ENCODE measurements at regions not wholly inside any gene's neighbourhood (a gene's known extent, or its start where the extent isn't known, plus 50 kb on each side); places are given as distances from the start of the nearest gene placed in this dataset.

DNA sequence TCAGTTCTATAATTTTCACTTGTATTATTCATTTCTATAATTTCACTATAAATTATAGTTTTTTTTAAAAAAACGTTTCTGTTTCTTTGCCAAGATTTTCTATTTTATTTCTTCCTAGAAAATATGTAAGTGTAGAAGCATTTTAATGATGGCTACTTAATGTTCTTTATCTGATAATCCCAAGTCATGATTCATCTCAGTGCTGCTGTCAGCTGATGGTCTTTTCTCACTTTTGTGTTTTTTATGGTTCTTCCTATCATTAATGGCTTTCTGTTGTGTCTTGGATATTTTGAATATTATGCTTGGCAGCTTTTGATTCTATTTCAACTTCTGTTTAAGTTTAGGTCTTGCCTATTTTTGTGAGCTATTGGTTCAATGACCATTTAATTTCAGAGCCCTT lies 268.6 kb downstream of the BAMBI start:
- H3K27me3 ChIP-seq (replicated peaks; ENCODE audit: insufficient read depth, low read depth, low read length, poor library complexity) = no peaks in the 10 kb centered on the region
- peaks cover 18% of the 10 kb centered on the region for H3K4me1 ChIP-seq (ENCODE audit: insufficient read depth, low read length, poor library complexity, severe bottlenecking)
- no peak overlapping the region for H3K27ac ChIP-seq (ENCODE audit: low read depth, low read length, poor library complexity, severe bottlenecking)
- no peaks in the 10 kb centered on the region for H3K36me3 ChIP-seq (ENCODE audit: insufficient read depth, low read length, poor library complexity, severe bottlenecking)
- no peak overlapping the region for H3K4me3 ChIP-seq (ENCODE audit: low read depth, low read length, poor library complexity, severe bottlenecking)
- ChIA-PET CTCF (no interaction called here), POLR2A (ENCODE audit: low non-redundant PET) (no interaction called here)
- H3K9me3 ChIP-seq (ENCODE audit: low read depth, low read length, poor library complexity, severe bottlenecking) = peaks cover 5% of the 10 kb centered on the region
- TF ChIP-seq, protein P1, sequence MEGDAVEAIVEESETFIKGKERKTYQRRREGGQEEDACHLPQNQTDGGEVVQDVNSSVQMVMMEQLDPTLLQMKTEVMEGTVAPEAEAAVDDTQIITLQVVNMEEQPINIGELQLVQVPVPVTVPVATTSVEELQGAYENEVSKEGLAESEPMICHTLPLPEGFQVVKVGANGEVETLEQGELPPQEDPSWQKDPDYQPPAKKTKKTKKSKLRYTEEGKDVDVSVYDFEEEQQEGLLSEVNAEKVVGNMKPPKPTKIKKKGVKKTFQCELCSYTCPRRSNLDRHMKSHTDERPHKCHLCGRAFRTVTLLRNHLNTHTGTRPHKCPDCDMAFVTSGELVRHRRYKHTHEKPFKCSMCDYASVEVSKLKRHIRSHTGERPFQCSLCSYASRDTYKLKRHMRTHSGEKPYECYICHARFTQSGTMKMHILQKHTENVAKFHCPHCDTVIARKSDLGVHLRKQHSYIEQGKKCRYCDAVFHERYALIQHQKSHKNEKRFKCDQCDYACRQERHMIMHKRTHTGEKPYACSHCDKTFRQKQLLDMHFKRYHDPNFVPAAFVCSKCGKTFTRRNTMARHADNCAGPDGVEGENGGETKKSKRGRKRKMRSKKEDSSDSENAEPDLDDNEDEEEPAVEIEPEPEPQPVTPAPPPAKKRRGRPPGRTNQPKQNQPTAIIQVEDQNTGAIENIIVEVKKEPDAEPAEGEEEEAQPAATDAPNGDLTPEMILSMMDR (conservative IDR thresholded peaks at IDR 0.05; ENCODE audit: low read depth, low read length) = no peak
- DNase-seq (ENCODE audit: low spot score) = no peak
- intact Hi-C loops (cut with micrococcal nuclease; ENCODE audit: unreplicated experiment) = no loop called here
- no TSS peak for BruUV-seq (replicated peaks)

DNA sequence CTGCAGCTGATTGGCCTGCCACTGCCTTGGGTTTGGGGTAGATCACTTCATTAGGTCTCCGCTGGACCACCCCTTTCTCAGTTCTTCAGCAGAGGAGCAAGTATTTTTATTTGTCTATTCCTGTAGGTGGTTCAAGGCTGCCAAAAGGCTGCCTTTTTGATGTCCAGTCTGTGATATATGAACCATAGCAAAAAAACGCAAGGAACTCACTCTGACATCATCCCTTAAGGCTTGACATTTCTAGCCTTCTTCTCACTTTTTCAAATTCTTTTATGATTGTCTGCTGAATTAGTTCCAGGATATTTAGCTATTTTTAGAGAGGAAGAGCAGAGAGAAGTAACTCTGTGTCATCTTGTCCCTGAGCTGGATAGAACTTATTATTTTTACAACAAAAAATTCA lies 269.2 kb downstream of the BAMBI start:
- ChIA-PET CTCF (no interaction called here), POLR2A (ENCODE audit: low non-redundant PET) (no interaction called here)
- no peak for DNase-seq (ENCODE audit: low spot score)
- Histone ChIP-seq H3K27me3 (replicated peaks; ENCODE audit: insufficient read depth, low read depth, low read length, poor library complexity) (no peaks in the 10 kb centered on the region), H3K4me1 (ENCODE audit: insufficient read depth, low read length, poor library complexity, severe bottlenecking) (peaks cover 13% of the 10 kb centered on the region), H3K36me3 (ENCODE audit: insufficient read depth, low read length, poor library complexity, severe bottlenecking) (no peaks in the 10 kb centered on the region), H3K4me3 (ENCODE audit: low read depth, low read length, poor library complexity, severe bottlenecking) (no peak overlapping the region), H3K27ac (ENCODE audit: low read depth, low read length, poor library complexity, severe bottlenecking) (no peak overlapping the region), H3K9me3 (ENCODE audit: low read depth, low read length, poor library complexity, severe bottlenecking) (peaks cover 5% of the 10 kb centered on the region)
- no TSS peak for BruUV-seq (replicated peaks)
- intact Hi-C loops (cut with micrococcal nuclease; ENCODE audit: unreplicated experiment) = no loop called here
- TF ChIP-seq, protein P1 (conservative IDR thresholded peaks at IDR 0.05; ENCODE audit: low read depth, low read length) = no peak
- TF ChIP-seq EZH2 (IDR thresholded peaks at IDR 0.05; ENCODE audit: borderline replicate concordance, low read depth, low read length, poor library complexity, severe bottlenecking) = no peak

DNA sequence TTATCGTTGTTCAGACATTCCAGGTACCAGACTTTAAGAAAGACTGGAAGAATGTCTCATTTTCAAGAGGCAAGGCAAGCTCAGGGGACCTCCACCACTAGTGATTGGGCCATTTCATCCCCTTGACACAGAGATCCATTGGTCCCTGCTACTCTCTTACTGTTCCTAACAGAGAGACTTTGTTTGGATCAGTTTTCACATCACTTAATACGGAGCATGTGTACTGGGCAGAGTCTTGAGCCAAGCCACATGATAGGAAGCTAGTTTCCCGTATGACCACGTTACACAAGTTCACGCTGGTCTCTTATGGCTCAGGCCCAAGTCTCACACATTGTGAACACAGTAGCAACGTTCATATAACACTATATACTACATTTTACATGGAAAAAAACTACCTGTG lies 269.9 kb downstream of the BAMBI start:
- ChIA-PET CTCF (no interaction called here), POLR2A (ENCODE audit: low non-redundant PET) (no interaction called here)
- no peak overlapping the region for H3K27ac ChIP-seq (ENCODE audit: low read depth, low read length, poor library complexity, severe bottlenecking)
- H3K9me3 ChIP-seq (ENCODE audit: low read depth, low read length, poor library complexity, severe bottlenecking) = peaks cover 5% of the 10 kb centered on the region
- H3K27me3 ChIP-seq (replicated peaks; ENCODE audit: insufficient read depth, low read depth, low read length, poor library complexity) = no peaks in the 10 kb centered on the region
- no peak overlapping the region for H3K4me3 ChIP-seq (ENCODE audit: low read depth, low read length, poor library complexity, severe bottlenecking)
- H3K4me1 ChIP-seq (ENCODE audit: insufficient read depth, low read length, poor library complexity, severe bottlenecking) = peaks cover 9% of the 10 kb centered on the region
- intact Hi-C loops (cut with micrococcal nuclease; ENCODE audit: unreplicated experiment) = no loop called here
- no peaks in the 10 kb centered on the region for H3K36me3 ChIP-seq (ENCODE audit: insufficient read depth, low read length, poor library complexity, severe bottlenecking)
- no TSS peak for BruUV-seq (replicated peaks)
- no peak for DNase-seq (ENCODE audit: low spot score)
- TF ChIP-seq, protein P1 (conservative IDR thresholded peaks at IDR 0.05; ENCODE audit: low read depth, low read length) = no peak
- TF ChIP-seq EZH2 (IDR thresholded peaks at IDR 0.05; ENCODE audit: borderline replicate concordance, low read depth, low read length, poor library complexity, severe bottlenecking) = no peak

All from A673 (cell line).